Anterior cingulate cortex (tissue), 58 donors: ENCODE measurements at regions not wholly inside any gene's neighbourhood (a gene's known extent, or its start where the extent isn't known, plus 50 kb on each side); places are given as distances from the start of the nearest gene placed in this dataset.

Experiments used
- DNase-seq, 58 donors: peaks; one replicate each; lab custom pipeline; 2025; lab: John Stamatoyannopoulos, UW

- no peak for DNase-seq
These were observed 79.0 kb upstream of the SLC7A1 start for GRCh38 chr13:29674532-29674931.

DNA sequence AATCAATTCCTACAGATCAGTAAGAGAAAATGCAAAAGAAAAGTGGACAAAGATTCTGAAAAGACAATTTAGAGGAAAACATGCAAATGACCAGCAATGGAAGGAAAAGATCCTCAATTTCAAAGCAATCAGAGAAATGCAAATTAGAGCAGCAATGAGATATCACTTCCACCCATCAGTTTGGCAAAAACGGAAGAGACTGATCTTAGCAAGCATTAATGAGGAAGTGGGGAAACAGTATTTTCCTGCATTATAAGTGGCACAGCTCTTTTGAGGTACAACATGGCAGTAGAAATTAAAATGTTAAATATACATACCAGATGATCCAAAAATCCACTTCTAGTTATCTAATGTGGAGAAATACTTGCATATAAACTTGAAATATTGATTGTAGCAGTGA lies 69.1 kb upstream of the SLC7A1 start:
- DNase-seq, result no peak

GRCh38 chr13:29654843-29655547 lies 59.5 kb upstream of the SLC7A1 start:
- no peak for DNase-seq

DNA sequence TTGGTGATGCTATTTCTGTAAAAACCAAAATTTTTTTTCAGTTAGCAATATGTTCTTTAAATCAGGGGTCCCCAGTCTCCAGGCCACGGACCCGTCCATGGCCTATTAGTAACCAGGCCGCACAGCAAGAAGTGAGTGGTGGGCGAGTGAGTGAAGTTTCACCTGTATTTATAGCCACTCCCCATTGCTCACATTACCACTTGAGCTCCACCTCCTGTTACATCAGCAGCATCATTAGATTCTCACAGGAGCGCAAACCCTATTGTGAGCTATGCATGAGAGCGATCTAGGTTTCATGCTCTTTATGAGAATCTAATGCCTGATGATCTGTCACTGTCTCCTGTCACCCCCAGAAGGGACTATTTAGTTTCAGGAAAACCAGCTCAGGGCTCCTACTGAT lies 58.9 kb upstream of the SLC7A1 start:
- no peak for DNase-seq

GRCh38 chr13:29648760-29649159 lies 53.3 kb upstream of the SLC7A1 start:
- no peak for DNase-seq
